H7 (cell line): ENCODE measurements at regions not wholly inside any gene's neighbourhood (a gene's known extent, or its start where the extent isn't known, plus 50 kb on each side); places are given as distances from the start of the nearest gene placed in this dataset.

Experiments used
- DNase-seq: peaks from one replicate; pipeline ENCODE4 v3.0.0; 2012
- H3K27me3 ChIP-seq: 2 replicates; pipeline ENCODE4 v1.6.0; 2011; ENCODE audit warnings: mild to moderate bottlenecking, low read length; ENCODE audit not compliant: control insufficient read depth, insufficient read depth
- H3K36me3 ChIP-seq: replicated peaks from 2 replicates; pipeline ENCODE4 v1.5.1; 2011; ENCODE audit warnings: low read length; ENCODE audit not compliant: control insufficient read depth, insufficient read depth
- H3K4me3 ChIP-seq: 2 replicates; pipeline ENCODE4 v1.5.1; 2011; ENCODE audit warnings: low read depth, mild to moderate bottlenecking, control low read depth, low read length, moderate library complexity; ENCODE audit not compliant: insufficient read depth

DNA sequence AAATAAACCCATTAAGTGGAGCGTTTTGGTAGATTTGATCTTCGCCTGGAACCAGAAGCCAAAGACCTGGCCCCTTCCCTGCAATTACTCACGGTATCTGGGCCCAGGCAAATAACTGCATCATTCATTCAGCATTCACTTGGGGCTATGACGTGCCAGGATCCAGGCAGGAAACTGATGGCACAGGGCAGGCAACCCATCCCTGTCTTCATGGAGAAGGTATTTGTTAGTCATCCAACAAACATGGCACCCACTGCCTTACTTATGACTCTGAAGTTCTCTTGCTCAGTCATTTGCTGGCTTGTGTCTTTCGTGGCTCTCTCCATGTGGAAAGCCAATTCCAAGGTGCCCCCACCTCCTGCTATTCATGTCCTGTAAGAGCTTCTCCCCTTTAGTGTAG, 232.4 kb downstream of the BMP7 start:
- no peaks in the 10 kb centered on the region for H3K27me3 ChIP-seq
- no peaks in the 10 kb centered on the region for H3K36me3 ChIP-seq
- no peak overlapping the region for H3K4me3 ChIP-seq
- DNase-seq = no peak

GRCh38 chr20:57037689-57038088, 228.8 kb downstream of the BMP7 start:
- Histone ChIP-seq H3K27me3 (no peaks in the 10 kb centered on the region), H3K36me3 (no peaks in the 10 kb centered on the region), H3K4me3 (no peak overlapping the region)
- no peak for DNase-seq

- DNase-seq = no peak
- Histone ChIP-seq H3K4me3 (no peak overlapping the region), H3K36me3 (no peaks in the 10 kb centered on the region)
Measured at GRCh38 chr20:57038608-57039440, 227.6 kb downstream of the BMP7 start.

DNA sequence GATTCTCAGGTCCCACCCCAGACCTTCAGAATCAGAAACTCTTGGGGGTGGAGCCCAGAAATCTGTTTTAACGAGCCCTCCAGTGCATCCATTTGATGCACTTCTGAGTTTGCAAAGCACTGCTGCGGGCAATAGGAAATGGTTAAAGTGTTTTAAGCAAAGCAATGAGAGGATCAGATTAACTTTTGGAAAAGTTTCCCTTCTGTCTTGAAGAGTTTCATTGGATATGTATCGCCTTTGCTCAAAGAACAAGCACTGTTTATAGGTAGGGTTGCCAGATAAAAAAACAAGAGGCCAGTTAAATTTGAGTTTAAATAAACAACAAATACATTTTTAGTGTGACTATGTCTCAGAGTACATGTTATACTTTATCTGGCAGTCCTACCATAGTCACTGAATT, 226.0 kb downstream of the BMP7 start:
- Histone ChIP-seq H3K36me3 (no peaks in the 10 kb centered on the region), H3K27me3 (no peaks in the 10 kb centered on the region), H3K4me3 (no peak overlapping the region)
- no peak for DNase-seq

More at GRCh38 chr20:57038608-57039440, 227.6 kb downstream of the BMP7 start:
- no peaks in the 10 kb centered on the region for H3K27me3 ChIP-seq

DNA sequence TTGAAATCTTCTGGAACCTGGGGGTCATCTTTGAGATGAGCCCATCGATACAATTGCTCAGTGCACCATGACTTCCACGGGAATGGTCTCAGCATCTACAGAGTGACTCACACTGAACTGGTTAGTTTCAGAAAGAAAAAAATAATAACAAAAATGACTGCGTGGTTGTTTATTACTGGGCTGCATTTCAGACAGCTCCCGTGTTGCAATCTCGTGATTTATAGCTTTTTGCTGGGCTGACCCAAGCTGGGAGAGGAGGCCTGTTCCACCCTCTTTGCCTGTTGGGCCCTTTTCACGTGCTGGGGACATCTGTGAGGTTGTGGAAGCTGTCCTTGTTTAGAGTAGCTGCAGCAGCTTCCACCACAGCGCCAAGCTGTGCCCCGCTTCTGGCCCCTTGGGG, 225.5 kb downstream of the BMP7 start:
- Histone ChIP-seq H3K4me3 (no peak overlapping the region), H3K27me3 (no peaks in the 10 kb centered on the region), H3K36me3 (no peaks in the 10 kb centered on the region)
- DNase-seq = no peak

- no peak overlapping the region for H3K4me3 ChIP-seq
- DNase-seq = no peak
- no peaks in the 10 kb centered on the region for H3K27me3 ChIP-seq
- no peaks in the 10 kb centered on the region for H3K36me3 ChIP-seq
Measured at GRCh38 chr20:57043091-57043490, 223.3 kb downstream of the BMP7 start.

DNA sequence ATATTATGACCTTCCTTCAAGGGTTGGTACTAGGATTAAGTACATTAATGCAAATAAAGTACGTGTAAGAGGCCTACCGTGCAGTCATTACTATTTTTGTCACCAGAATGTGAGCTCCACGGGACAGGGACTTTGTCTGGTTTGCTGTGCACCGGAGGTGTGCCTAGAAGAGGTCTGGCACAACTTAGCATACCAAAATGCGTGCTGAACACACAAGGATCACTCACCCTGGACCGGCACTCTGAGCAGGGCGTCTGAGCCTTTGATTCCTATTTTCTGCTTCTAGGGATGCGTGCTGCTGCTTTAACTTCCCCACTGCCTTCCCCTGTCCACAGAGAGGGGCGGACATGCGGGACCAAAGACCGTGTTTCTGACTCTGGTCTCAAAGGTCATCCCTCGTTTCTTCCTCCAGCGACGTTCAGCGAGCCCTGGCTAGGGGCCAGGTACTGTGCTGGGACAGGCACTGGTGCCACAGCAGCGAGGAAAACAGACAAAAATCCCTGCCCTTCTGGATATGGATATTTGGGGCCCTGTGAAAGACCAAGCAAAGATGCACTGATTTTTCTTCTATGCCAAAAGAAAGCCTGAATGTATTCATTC, 222.7 kb downstream of the BMP7 start:
- no peak overlapping the region for H3K4me3 ChIP-seq
- no peaks in the 10 kb centered on the region for H3K36me3 ChIP-seq
- H3K27me3 ChIP-seq = no peaks in the 10 kb centered on the region
- no peak for DNase-seq

DNA sequence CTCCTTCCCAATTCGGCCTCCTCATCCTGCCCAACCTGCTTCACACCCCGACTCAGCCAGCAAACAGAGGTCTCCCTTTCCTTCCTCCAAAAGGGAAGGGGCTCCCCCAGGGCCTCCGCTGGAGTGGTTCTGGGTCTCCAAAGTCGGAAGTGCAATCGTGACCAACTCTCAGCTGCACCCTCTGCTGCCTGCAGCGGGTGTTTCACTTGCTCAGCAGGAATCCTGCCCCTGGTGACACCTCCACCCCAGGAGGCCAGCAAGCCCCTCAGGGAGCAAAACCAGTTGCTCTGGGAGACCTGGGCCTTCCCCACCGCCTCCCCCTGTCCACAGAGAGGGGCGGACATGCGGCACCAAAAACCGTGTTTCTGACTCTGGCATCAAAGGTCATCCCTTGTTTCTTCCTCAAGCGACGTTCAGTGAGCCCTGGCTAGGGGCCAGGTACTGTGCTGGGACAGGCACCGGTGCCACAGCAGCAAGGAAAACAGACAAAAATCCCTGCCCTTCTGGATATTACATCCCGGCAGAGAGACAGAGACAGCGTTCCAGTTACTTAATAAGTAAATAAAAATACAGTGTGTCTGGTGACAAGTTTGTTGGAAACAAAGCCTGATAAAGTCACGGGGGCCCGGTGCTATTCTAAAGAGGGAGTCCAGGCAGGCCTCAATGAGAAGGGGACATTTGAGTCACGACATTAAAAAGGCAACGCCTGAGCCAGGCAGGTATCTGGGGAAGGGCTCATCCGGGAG, 219.0 kb downstream of the BMP7 start:
- Histone ChIP-seq H3K4me3 (no peak overlapping the region), H3K27me3 (no peaks in the 10 kb centered on the region), H3K36me3 (no peaks in the 10 kb centered on the region)
- DNase-seq = peak; percentile 52

DNA sequence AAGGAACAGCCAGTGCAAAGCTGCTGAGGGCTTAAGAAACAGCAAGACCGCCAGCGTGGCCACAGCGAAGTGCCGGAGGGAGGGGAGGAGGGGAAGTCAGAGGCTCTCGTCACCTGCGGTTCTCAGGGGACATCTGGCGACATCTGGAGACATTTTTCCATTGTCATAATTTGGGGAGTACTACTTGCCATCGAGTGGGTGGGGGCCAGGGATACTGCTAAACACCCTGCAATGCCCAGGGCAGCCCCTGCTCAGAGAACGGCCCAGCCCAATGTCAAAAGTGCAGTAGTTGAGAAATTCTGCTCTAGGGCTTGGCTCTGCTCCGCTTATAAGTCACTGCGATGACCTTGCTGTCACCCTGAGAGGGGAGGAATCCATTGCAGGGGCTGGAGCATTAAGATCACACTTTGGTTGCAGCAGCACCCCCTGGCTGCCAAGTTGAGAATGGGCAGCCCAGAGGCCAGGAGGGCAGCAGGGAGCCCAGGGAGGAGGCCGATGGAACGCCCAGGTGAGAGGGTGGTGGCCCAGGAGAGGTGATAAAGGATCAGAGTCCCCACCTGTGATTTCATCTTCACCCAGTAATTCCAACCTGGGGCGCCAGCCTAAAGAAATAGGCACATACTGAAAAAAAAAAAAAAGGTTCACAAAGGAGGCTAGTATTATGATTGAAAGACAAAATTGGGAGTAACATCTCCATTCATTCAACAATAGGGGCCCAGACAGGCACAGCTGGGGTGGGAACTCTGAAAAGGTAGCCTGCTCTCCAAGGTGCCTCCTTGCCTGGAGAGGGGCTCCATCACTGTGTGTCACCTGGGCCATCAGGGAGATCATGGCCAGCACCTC, 218.2 kb downstream of the BMP7 start:
- Histone ChIP-seq H3K36me3 (no peaks in the 10 kb centered on the region), H3K27me3 (no peaks in the 10 kb centered on the region), H3K4me3 (no peak overlapping the region)
- DNase-seq = peak; percentile 91

GRCh38 chr20:57049296-57049695, 217.1 kb downstream of the BMP7 start:
- Histone ChIP-seq H3K4me3 (no peak overlapping the region), H3K36me3 (no peaks in the 10 kb centered on the region), H3K27me3 (no peaks in the 10 kb centered on the region)
- no peak for DNase-seq

DNA sequence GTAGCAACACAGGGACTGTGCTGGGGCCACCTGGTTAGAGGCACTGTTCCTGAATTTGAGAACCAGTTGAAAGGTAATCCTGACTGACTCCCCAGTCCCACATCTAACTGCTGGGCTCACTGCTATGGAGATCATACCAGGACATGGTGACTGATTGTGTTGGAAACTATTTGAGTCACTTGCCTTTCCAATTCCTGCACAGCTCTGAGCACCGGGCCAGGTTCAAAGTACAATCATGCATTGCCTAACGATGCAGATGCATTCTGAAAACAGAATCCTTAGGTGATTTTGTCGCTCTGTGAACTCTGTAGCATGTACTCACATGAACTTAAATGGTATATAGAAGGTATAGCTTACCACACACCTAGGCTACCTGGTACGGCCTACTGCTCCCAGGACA, 215.3 kb downstream of the BMP7 start:
- Histone ChIP-seq H3K27me3 (no peaks in the 10 kb centered on the region), H3K36me3 (no peaks in the 10 kb centered on the region), H3K4me3 (no peak overlapping the region)
- no peak for DNase-seq

GRCh38 chr20:57053067-57053466, 213.4 kb downstream of the BMP7 start:
- Histone ChIP-seq H3K27me3 (no peaks in the 10 kb centered on the region), H3K4me3 (no peak overlapping the region), H3K36me3 (no peaks in the 10 kb centered on the region)
- DNase-seq = no peak

DNA sequence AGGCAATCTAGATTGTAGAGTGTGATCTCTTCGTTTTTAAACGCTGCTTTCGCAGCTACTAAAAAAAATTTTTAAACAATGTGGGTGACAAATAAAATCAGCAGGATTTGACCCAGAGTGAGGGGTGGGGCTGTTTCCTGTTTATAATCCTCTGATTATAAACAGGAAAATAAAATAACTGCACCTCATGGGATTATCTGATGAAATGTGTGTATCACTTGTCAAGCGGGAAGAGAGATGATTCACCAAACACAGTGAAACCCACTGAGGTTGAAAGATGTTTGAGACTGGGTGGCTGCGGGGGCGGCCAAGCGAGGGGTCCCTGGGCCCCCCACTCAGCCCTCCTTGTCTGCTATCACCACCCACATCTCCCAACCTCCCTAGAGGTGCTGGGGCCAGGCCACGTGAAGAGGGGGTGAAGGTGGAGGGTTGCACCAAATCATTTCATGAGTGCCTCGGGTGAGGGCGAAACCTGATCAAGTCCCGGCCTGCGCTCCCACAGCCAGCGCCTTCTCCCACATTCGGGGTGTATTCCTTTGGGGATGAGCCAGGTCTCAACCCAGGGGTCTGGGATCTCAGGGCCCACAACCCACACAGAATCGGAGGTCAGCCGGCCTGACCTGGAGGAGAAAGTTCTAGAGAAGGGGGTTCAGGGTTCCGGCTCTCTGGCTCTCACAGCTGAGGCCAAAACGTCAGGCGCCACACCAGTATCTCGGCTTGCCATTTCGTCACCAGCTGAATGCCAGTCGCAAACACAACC, 212.5 kb downstream of the BMP7 start:
- Histone ChIP-seq H3K27me3 (no peaks in the 10 kb centered on the region), H3K4me3 (no peak overlapping the region), H3K36me3 (no peaks in the 10 kb centered on the region)
- DNase-seq = peak; percentile 48

GRCh38 chr20:57055345-57055744, 211.1 kb downstream of the BMP7 start:
- no peaks in the 10 kb centered on the region for H3K27me3 ChIP-seq
- H3K4me3 ChIP-seq = no peak overlapping the region
- DNase-seq = no peak
- H3K36me3 ChIP-seq = no peaks in the 10 kb centered on the region
